OCI-LY1 (cell line): ENCODE measurements at regions not wholly inside any gene's neighbourhood (a gene's known extent, or its start where the extent isn't known, plus 50 kb on each side); places are given as distances from the start of the nearest gene placed in this dataset.

ENCODE experiments used
- EZH2 ChIP-seq: fragments of 200-600 bp; sonication (generic), shearing (Covaris generic); IDR thresholded peaks from 2 replicates; pipeline ENCODE4 v1.8.0; 2017; ENCODE audit warnings: borderline replicate concordance, mixed run types, mild to moderate bottlenecking, antibody characterized with exemption, low read length, moderate library complexity, mixed read lengths
- TF ChIP-seq, protein P1 (sequence below): fragments of 200-600 bp; sonication (generic), shearing (Covaris generic); IDR thresholded peaks from 2 replicates; pipeline ENCODE4 v1.5.1; 2017; ENCODE audit warnings: mild to moderate bottlenecking, antibody characterized with exemption, low read length, moderate library complexity, mixed read lengths

DNA sequence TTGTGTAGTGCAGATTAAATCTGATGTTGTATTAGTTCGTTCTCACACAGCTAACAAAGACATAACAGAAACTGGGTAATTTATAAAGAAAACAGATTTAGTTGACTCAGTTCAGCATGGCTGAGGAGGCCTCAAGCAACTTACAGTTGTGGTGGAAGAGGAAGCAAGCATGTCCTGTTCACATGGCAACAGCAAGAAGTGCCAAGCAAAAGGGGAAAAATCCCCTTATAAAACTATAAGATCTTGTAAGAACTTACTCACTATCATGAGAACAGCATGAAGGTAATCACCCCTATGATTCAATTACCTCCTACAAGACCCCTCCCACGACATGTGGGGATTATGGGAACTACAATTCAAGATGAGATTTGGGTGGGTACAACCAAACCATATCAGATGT lies 238.6 kb upstream of the PRR16 start:
- TF ChIP-seq, protein P1, sequence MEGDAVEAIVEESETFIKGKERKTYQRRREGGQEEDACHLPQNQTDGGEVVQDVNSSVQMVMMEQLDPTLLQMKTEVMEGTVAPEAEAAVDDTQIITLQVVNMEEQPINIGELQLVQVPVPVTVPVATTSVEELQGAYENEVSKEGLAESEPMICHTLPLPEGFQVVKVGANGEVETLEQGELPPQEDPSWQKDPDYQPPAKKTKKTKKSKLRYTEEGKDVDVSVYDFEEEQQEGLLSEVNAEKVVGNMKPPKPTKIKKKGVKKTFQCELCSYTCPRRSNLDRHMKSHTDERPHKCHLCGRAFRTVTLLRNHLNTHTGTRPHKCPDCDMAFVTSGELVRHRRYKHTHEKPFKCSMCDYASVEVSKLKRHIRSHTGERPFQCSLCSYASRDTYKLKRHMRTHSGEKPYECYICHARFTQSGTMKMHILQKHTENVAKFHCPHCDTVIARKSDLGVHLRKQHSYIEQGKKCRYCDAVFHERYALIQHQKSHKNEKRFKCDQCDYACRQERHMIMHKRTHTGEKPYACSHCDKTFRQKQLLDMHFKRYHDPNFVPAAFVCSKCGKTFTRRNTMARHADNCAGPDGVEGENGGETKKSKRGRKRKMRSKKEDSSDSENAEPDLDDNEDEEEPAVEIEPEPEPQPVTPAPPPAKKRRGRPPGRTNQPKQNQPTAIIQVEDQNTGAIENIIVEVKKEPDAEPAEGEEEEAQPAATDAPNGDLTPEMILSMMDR = no peak
- no peak for TF ChIP-seq EZH2
